GM19324 (cell line): ENCODE measurements at regions not wholly inside any gene's neighbourhood (a gene's known extent, or its start where the extent isn't known, plus 50 kb on each side); places are given as distances from the start of the nearest gene placed in this dataset.
"Not testable (repeated sequence)": the region's sequence is repeated elsewhere in the genome, so short reads cannot be mapped to it uniquely, and the experiment has no call there.

Experiments
- ATAC-seq: cut with Tn5 transposase; IDR thresholded peaks from one replicate; pipeline ENCODE4 v1.9.1; 2021; ENCODE audit warnings: mild to moderate bottlenecking, moderate library complexity; ENCODE audit not compliant: unreplicated experiment, low FRiP score

- ATAC-seq, result no peak
These were observed 799.5 kb upstream of the ADGRL3 start for GRCh38 chr4:60400593-60400992.

DNA sequence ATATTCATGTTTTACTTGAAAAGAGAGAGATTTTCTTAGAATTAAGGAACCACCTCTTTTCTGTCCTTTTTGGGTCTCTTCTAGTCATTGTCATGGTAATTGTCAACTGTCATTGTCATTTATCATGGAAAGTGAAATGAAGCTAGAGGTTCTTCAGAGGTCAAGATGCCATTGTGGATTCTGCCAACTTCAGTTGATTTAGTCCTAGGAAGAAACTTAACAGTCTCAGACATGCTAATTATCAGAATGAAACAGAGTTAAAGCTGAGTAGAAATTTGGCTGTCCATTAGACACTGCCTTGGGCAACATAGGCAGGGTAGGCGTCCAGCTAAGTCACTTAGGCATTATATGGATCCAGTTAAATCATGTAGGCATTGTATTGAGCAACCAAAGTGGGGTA is 796.1 kb upstream of the ADGRL3 start:
- ATAC-seq, result no peak

- ATAC-seq, result no peak
These were observed 777.7 kb upstream of the ADGRL3 start for GRCh38 chr4:60422439-60422838.

GRCh38 chr4:60423573-60424184 is 776.4 kb upstream of the ADGRL3 start:
- ATAC-seq, result not testable (repeated sequence)

- no peak for ATAC-seq
These were observed 767.2 kb upstream of the ADGRL3 start for GRCh38 chr4:60432911-60433310.

DNA sequence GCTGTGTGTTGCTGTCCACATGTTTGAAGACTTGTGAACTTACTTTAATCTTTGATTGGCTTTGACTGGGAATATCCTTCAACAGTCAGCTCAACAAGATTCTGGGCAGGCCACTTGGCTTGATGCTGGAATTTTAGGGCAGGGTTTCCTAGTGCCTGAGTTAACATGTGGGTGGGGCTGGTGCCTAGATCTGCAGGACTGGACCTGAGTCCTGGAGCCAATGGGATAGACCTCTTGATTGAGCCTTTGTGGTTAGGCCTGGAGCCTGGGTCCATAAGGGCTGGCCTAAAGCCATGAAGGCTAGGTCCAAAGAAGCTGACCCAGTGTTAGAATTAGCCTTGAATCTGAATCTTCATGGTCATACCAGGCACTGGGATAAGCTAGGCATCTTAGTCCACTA is 757.1 kb upstream of the ADGRL3 start:
- no peak for ATAC-seq

- ATAC-seq, result no peak
These were observed 756.3 kb upstream of the ADGRL3 start for GRCh38 chr4:60443796-60444195.

DNA sequence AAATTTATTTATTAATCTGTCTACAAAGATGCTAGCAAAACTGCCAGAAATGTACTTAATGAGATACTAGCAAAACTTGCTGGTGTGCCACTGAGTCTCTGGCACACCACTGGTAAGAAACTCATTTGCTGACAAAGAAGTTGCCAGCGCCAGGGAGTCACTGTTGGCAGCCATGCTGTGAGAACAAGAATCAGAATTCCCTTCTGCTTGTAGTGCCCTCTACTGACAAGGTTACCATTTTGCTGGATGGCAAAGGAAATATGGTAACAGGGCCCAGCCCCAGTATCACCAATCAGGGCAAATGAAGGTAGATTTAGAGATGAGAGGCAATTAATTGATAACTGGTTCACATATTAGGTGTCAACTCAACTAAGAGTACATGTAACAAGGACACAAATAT is 750.1 kb upstream of the ADGRL3 start:
- ATAC-seq, result no peak

- ATAC-seq, result no peak
These were observed 747.9 kb upstream of the ADGRL3 start for GRCh38 chr4:60452266-60452665.

DNA sequence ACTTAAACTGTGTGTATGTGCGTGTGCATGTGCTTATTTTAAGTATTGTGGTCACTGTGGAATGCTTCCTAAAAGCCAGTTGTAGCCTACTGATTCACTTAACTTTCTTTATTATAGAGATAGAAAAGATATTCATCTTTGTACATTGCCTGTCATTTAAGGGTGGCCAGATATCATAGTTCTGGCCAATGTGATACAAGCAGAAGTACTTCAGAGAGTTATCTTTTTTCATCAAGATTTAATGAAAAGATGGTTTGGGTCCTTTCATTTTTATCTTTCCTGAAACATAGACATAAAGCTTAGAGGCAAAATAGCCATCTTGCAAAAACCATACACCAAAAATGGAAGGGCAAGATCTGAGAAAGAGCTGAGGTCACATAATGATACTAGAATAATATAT is 744.7 kb upstream of the ADGRL3 start:
- ATAC-seq, result no peak

DNA sequence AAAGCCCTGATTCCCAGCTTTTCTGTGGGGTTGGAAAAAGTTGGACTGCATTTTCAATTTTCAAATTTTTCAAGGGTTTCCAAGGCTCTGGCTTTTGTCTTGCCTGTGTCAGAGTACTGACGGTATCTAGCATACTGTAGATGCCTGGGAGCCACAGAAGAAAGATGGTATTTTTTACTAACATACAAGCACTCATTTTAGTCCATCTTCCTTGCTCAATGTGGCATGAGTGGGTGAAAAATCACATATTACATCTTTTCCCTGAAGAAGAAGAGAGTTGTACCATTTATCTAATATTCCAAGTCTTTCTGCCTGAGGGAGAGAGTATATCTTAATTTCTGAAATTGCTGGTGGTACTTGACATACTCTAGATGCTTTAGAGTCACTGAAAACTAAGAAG is 738.6 kb upstream of the ADGRL3 start:
- no peak for ATAC-seq

GRCh38 chr4:60463857-60464502 is 736.1 kb upstream of the ADGRL3 start:
- no peak for ATAC-seq

GRCh38 chr4:60482921-60483351 is 717.2 kb upstream of the ADGRL3 start:
- no peak for ATAC-seq

DNA sequence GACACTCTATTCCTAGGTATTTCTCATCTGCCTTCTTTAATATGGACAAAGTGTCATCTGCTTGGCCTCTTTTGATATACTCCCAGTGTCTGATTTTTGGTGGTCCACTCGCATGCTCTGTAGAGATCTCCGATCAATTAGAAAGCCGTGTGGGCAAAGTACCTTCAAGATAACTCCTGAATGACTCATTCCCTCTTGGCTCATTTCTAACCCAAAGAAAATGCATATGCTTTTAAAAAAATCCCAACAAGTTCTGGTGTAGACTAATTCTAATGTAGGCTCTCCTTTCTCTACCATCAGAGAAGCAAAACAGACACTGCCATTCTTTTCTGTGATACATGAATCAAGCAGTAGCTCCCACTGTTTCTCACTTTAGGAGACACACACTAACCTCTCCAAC is 714.9 kb upstream of the ADGRL3 start:
- no peak for ATAC-seq

- not testable (repeated sequence) for ATAC-seq
These were observed 712.9 kb upstream of the ADGRL3 start for GRCh38 chr4:60487118-60487761.

- ATAC-seq, result no peak
These were observed 699.3 kb upstream of the ADGRL3 start for GRCh38 chr4:60500810-60501209.

DNA sequence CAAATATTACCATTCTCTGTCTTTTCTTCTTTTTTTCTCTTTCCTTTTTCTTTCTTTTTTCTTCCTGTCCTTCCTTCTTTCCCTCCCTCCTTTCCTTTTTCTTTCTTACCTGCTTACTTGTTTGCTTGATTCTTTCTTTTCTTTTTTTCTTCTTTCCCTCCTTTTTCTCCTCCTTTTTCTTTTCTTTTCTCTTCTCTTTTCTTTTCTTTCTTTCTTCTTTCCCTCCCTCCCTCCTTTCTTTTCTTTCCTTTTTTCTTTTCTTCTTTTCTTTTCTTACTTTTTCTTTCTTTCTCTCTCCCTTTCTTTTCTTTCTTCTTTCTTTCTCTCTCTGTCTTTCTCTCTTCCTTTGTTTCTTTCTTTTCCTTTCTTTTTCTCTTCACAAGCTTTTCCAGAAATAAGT is 697.4 kb upstream of the ADGRL3 start:
- ATAC-seq, result no peak

- ATAC-seq, result no peak
These were observed 694.1 kb upstream of the ADGRL3 start for GRCh38 chr4:60506061-60506460.

GRCh38 chr4:60522265-60522664 is 677.9 kb upstream of the ADGRL3 start:
- no peak for ATAC-seq

- ATAC-seq, result no peak
These were observed 668.2 kb upstream of the ADGRL3 start for GRCh38 chr4:60531776-60532379.

DNA sequence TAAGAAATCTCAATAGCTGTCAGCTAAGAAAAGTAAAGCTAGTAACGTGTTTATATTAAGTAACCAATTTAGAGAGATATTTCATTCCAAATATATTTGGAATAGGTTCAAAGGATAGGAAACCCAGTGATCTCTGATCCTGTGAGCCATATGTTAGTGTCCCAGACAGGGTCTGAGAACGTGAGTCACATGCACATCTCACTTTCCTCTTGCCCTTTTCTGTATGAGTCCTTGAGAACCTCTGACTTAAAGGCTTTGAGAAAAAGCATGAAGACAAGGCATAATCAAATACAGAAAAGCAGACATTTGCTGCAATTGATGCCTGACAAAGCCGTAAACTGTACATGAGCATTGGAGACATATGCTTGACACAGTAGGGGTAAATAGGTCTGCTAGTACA is 655.1 kb upstream of the ADGRL3 start:
- ATAC-seq, result no peak

- ATAC-seq, result no peak
These were observed 637.8 kb upstream of the ADGRL3 start for GRCh38 chr4:60562334-60562733.
